Right cardiac atrium (tissue), 5 donors: ENCODE measurements at regions not wholly inside any gene's neighbourhood (a gene's known extent, or its start where the extent isn't known, plus 50 kb on each side); places are given as distances from the start of the nearest gene placed in this dataset.
A peak's percentile ranks its signal among the peaks of the same experiment; 100 is the strongest.

Experiments used
- ATAC-seq, 2 donors: fragments of 200-7000 bp; cut with Tn5 transposase; one replicate each; pipeline versions ENCODE4 v1.8.0 to v1.9.1; 2020; ENCODE audit warnings: moderate library complexity in 2 of 2, mild to moderate bottlenecking in 1 of 2
- DNase-seq, 3 donors: peaks; one replicate each; pipeline ENCODE4 v3.0.0-alpha.2; 2020
- H3K27ac ChIP-seq: one replicate; pipeline ENCODE4 v1.5.1; 2013; ENCODE audit warnings: mild to moderate bottlenecking, low read length, control low read depth, moderate library complexity
- H3K27me3 ChIP-seq: one replicate; pipeline ENCODE4 v1.6.1; 2013; ENCODE audit not compliant: control insufficient read depth, insufficient read depth
- H3K4me1 ChIP-seq: one replicate; pipeline ENCODE4 v1.6.1; 2013; ENCODE audit warnings: low read length; ENCODE audit not compliant: control insufficient read depth, insufficient read depth
- H3K4me3 ChIP-seq: one replicate; pipeline ENCODE4 v1.5.1; 2013; ENCODE audit warnings: low read length, control low read depth
- H3K9me3 ChIP-seq: one replicate; pipeline ENCODE4 v1.6.1; 2013; ENCODE audit warnings: low read length; ENCODE audit not compliant: control insufficient read depth
- WGBS: extraction: QIAGEN DNeasy Blood & Tissue Kit; methylation state at CpG from one replicate; pipeline ENCODE4 v1.1.7; 2013; 5-methylcytosine and 5-hydroxymethylcytosine counted together
- intact Hi-C, 4 donors: fragments of 100-400 bp; cut with DNase I; formaldehyde crosslinking; loops; one replicate each; pipeline versions ENCODE4 v1.11.0 to v1.14.0; 2022 to 2023
- donor health status: healthy with polysubstance abuse.
- donor health status: DM: no; HTN: yes; CAD: no.
- donor health status: DM: no; HTN: no; CAD: no.
- donor health status: DM: no; HTN: yes; CAD: no; lungs with severe emphysema.
- donor health status: DM: yes; HTN: yes; CAD: no.

DNA sequence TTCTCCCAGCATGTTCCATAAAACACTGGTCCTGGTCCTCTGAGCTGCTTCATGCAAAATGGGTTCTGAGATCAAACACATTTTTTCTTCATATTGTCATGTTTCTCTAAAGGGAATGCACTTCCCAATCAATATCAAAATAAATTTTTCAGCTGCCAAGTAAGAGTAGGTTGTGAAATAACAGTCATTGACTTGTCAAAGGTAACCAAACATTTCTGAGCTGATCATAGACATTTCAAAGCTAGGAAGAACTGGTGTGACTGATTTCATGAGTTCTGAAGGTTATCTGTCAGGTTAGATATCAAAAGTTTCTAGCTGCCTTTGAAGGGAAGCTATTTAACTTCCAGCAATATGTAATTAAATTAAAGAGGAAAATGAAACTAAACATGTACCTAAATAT is 770.9 kb downstream of the TBL1XR1 start:
- intact Hi-C loops: no loop called here
- Histone ChIP-seq H3K27me3 (no peaks in the 10 kb centered on the region), H3K4me1 (no peaks in the 10 kb centered on the region), H3K4me3 (no peak overlapping the region), H3K27ac (no peak overlapping the region), H3K9me3 (no peaks in the 10 kb centered on the region)
- no peak for ATAC-seq
- no peak for DNase-seq

GRCh38 chr3:176416870-176417269 is 780.4 kb downstream of the TBL1XR1 start:
- no peak overlapping the region for H3K27ac ChIP-seq
- no peaks in the 10 kb centered on the region for H3K4me1 ChIP-seq
- no peaks in the 10 kb centered on the region for H3K9me3 ChIP-seq
- ATAC-seq: no peak
- 75% methylated on average over 3 of the region's 3 CpGs for WGBS
- intact Hi-C loops: no loop called here
- H3K27me3 ChIP-seq: no peaks in the 10 kb centered on the region
- no peak overlapping the region for H3K4me3 ChIP-seq
- DNase-seq: no peak

GRCh38 chr3:176415661-176416295 is 781.5 kb downstream of the TBL1XR1 start:
- DNase-seq (no peak), ATAC-seq (no peak)
- WGBS: 53% methylated on average over 4 of the region's 4 CpGs
- H3K9me3 ChIP-seq: no peaks in the 10 kb centered on the region
- H3K27ac ChIP-seq: no peak overlapping the region
- H3K4me1 ChIP-seq: no peaks in the 10 kb centered on the region
- intact Hi-C loops: no loop called here
- H3K27me3 ChIP-seq: no peaks in the 10 kb centered on the region
- H3K4me3 ChIP-seq: no peak overlapping the region

DNA sequence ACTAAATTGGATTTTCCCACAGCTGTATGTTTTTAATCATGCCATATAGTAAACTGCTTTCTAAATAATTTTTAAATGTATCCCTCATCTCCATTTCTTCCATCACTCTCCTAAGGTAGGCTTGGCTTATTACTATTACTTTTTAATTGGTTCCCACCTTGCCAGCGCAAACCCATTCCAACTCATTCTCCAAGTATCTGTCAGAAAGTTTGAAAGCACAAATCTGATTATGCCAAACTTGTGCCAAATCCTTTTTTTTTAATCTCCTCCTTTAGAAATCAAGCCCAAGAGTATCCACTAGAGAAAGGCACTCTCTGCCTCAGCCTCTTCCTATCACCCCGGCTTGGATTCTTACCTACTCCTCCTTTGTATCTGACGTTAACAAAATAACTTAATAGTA is 784.5 kb downstream of the TBL1XR1 start:
- no peak for ATAC-seq
- 87% methylated on average over 3 of the region's 3 CpGs for WGBS
- Histone ChIP-seq H3K27me3 (no peaks in the 10 kb centered on the region), H3K27ac (no peak overlapping the region), H3K4me1 (no peaks in the 10 kb centered on the region), H3K4me3 (no peak overlapping the region), H3K9me3 (no peaks in the 10 kb centered on the region)
- no peak for DNase-seq
- intact Hi-C loops: no loop called here

DNA sequence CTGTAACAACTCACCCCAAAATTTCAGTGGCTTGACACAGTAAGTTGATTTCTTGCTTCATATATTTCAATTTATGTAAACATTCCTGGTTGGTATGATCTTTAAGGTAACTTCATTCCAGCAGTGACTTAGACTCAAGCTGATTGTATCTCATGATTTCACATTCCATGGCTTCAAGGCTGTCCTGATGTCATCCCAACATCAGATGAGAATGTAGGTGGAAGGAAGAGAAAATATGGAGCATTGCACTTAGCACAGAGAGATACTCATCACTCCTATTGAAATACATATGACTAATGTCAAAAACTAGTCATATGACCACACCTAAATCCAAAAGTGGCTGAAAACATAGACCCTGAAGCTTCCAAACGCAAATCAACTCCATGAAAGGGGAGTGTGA is 793.8 kb downstream of the TBL1XR1 start:
- Histone ChIP-seq H3K27ac (no peak overlapping the region), H3K27me3 (no peaks in the 10 kb centered on the region), H3K9me3 (no peaks in the 10 kb centered on the region), H3K4me1 (no peaks in the 10 kb centered on the region), H3K4me3 (no peak overlapping the region)
- WGBS: 89% methylated on average over 1 of the region's 1 CpG
- ATAC-seq: no peak
- intact Hi-C loops: no loop called here
- no peak for DNase-seq

GRCh38 chr3:176401211-176401610 is 796.1 kb downstream of the TBL1XR1 start:
- Histone ChIP-seq H3K4me3 (no peak overlapping the region), H3K4me1 (no peaks in the 10 kb centered on the region), H3K27me3 (no peaks in the 10 kb centered on the region), H3K9me3 (no peaks in the 10 kb centered on the region), H3K27ac (no peak overlapping the region)
- intact Hi-C loops: no loop called here
- ATAC-seq: no peak
- 60% methylated on average over 3 of the region's 3 CpGs for WGBS
- DNase-seq: no peak

DNA sequence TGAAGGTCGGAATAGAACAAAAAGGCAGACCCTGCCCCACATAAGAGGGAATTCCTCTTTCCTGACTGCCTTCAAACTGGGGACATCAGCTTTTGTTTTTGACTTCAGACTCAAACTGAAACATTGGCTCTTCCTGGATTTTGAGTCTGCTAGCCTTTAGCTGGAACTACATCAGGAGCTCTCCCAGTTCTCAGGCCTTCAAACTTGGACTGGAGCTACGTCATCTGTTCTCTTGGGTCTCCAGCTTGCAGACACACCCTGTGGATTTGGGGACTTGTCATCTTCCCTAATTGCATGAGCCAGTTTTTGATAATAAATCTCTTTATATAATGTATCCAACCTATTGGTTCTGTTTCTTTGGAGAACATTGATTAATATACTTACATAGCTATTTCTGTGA is 798.1 kb downstream of the TBL1XR1 start:
- ATAC-seq: peak in 1 of 2 donors; percentile 56
- Histone ChIP-seq H3K9me3 (no peaks in the 10 kb centered on the region), H3K27ac (no peak overlapping the region), H3K4me3 (no peak overlapping the region), H3K4me1 (no peaks in the 10 kb centered on the region), H3K27me3 (no peaks in the 10 kb centered on the region)
- intact Hi-C loops: no loop called here
- 59% methylated on average over 2 of the region's 2 CpGs for WGBS
- no peak for DNase-seq

DNA sequence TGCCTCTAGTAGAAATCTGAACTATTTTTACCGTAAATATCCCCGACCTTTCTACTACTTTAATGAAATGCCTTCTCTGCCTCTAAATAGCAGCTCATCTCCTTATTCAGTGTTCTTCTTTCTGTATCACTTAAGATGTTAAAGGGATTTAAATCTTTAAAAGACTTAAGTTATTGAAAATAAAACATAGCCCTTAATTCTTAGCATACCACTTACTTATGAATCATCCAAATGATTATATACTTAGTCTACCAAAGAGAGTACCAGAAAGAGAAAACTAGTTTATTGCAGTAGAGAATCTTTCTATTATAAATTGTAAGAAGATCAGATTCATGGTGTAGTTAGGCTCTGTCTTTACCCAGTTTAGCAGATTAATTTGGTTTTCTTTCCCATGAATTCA is 802.0 kb downstream of the TBL1XR1 start:
- Histone ChIP-seq H3K4me1 (no peaks in the 10 kb centered on the region), H3K9me3 (no peaks in the 10 kb centered on the region), H3K27me3 (no peaks in the 10 kb centered on the region), H3K4me3 (no peak overlapping the region), H3K27ac (no peak overlapping the region)
- ATAC-seq: no peak
- 96% methylated on average over 2 of the region's 2 CpGs for WGBS
- intact Hi-C loops: no loop called here
- no peak for DNase-seq

- Histone ChIP-seq H3K9me3 (no peaks in the 10 kb centered on the region), H3K27me3 (no peaks in the 10 kb centered on the region), H3K4me1 (no peaks in the 10 kb centered on the region), H3K27ac (no peak overlapping the region), H3K4me3 (no peak overlapping the region)
- intact Hi-C loops: no loop called here
- WGBS: 41% methylated on average over 2 of the region's 2 CpGs
- no peak for DNase-seq
- no peak for ATAC-seq
These were observed 818.5 kb downstream of the TBL1XR1 start for GRCh38 chr3:176378789-176379188.

- DNase-seq (no peak), ATAC-seq (no peak)
- Histone ChIP-seq H3K27ac (no peak overlapping the region), H3K4me1 (no peaks in the 10 kb centered on the region), H3K9me3 (no peaks in the 10 kb centered on the region), H3K4me3 (no peak overlapping the region), H3K27me3 (no peaks in the 10 kb centered on the region)
- intact Hi-C loops: no loop called here
These were observed 820.8 kb downstream of the TBL1XR1 start for GRCh38 chr3:176376531-176376930.

DNA sequence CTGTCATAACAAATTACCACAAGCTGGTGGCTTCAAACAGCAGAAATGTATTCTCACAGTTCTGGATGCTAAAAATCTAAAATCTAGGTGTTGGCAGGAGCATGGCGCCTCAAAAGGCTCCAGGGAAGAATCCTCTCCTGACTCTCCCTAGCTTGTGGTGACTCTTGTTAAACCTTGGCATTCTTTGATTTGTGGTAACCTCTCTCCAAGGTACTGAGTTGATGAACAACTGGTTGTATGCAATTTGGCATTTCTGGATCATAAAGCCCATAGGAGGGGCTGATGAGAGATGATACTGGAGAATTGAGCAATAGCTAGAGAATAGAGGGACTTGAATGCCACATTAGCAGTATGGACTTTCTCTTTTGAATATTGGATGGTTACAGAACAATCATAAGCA is 821.8 kb downstream of the TBL1XR1 start:
- Histone ChIP-seq H3K4me3 (no peak overlapping the region), H3K27ac (no peak overlapping the region), H3K4me1 (no peaks in the 10 kb centered on the region), H3K27me3 (no peaks in the 10 kb centered on the region), H3K9me3 (no peaks in the 10 kb centered on the region)
- ATAC-seq (no peak), DNase-seq (no peak)
- intact Hi-C loops: no loop called here
- 85% methylated on average over 1 of the region's 1 CpG for WGBS

- Histone ChIP-seq H3K4me3 (no peak overlapping the region), H3K27me3 (no peaks in the 10 kb centered on the region), H3K9me3 (no peaks in the 10 kb centered on the region), H3K27ac (no peak overlapping the region), H3K4me1 (no peaks in the 10 kb centered on the region)
- WGBS: 95% methylated on average over 45 of the region's 45 CpGs
- ATAC-seq (no peak), DNase-seq (peak in 2 of 3 donors; percentile 23 to 53)
- intact Hi-C loops: no loop called here
These were observed 835.0 kb downstream of the TBL1XR1 start for GRCh38 chr3:176362191-176362731.
